NCI-H2171 (cell line): ENCODE measurements at regions not wholly inside any gene's neighbourhood (a gene's known extent, or its start where the extent isn't known, plus 50 kb on each side); places are given as distances from the start of the nearest gene placed in this dataset.

ENCODE experiments used
- DNase-seq: peaks from one replicate; lab custom pipeline; 2025; lab: John Stamatoyannopoulos, UW

DNA sequence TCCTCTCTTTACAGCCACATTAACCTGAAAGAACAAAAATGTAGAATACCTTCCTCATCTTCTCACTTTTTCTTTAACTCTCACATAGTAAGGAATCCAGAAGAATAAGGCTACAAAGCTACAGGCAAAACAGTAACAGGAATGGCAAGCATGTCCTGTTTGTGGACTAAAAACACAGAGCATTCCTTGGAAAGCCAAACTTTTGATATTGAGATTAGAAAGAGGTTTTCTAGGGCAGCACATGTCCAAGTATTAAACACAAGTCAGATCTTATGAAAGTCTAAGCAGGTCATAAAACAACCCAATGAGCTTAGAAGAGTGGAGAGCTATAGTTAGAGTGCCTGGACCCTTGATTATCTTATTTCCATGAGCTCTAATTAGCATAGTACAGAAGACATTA, 58.2 kb upstream of the FAM9C start:
- no peak for DNase-seq

DNA sequence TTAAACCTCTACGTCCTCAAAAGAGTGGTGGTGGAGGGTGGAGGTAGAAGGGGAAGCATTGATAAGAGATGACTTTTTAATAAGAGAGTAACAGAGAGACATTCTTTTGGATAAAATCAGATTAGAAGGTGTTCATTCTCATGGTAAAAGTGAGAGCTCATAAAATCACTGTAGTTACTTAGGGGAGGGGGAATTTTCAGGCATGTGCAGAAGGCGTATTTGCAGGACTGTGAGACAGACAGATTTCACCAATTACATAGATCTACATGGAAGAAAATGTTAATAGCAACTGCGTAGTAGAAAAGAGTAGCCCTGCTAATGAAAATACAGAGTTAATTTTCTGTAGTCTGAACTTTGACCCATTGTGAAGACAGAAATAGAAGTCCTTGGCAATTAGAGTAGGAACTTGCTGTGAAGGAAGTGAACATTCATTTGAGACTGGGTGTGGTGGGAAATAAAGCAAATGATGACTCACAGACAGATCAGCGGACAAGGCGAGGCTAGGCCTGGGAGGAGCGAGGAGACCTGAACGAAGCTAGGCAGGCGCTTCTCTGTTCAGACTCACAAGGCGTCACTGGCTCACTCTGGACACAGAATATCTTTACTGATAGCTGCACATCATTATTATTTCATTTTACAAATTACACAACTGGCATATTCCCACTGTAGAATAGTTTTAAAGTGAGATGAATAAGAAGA, 57.2 kb upstream of the FAM9C start:
- DNase-seq = no peak

DNA sequence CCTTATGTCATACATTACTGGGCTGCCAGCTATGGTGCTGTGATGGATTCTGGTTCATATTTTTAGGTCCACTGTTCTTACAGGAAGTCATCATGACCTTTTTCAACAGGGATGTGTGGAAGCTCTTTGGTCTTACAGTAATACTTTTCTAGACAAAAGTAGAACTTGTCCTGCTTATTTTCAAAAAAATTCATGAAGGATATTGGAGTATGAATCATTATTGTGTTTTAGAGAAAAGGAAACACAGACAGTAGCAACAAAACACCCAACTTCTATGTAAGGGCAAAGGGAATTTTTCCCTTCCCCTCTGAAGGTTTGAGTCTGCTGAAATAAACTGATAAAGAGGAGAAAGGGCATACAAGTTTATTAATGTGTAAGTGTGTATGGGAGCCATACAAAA, 54.7 kb upstream of the FAM9C start:
- DNase-seq = no peak

DNA sequence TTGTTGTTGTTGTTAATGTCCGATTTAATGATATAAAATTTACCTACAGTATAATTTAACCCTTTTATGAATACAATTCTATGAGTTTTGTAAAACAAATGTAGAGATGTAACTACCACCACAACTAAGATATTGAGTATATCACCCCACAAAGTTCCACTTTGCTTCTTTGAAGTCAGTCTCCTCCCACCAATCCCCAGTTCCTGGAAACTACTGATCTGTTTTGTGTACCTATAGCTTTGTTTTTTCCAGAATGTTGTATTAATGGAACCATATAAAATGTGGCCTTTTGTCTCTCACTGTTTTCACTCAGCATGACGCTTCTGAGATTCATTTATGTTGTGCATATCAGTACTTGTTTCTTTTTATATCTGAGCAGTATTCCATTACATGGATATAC, 52.3 kb upstream of the FAM9C start:
- DNase-seq = no peak

DNA sequence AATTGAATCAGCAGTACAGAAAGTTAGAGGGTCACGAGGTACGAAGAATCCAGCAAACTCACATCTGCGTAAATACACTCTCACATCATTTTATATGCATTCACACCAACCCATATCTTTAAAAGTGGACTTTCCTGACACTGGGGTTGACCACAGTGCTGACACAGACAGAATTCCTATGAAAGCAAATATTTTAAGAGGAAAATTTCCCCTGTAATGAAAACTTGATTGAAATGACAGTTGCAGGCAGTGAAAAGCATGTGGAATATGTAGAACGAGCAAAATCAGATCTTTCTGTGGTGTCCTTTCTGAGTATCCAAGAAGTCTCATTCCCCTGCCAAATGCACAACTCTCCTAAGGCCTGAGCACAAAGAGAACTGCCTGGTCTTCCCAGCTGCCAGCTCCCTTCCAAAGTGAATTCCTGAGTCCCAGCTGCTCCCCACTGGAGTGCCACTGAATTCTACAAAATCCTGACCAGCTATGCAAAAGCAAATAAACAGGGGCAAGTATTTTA, 50.5 kb upstream of the FAM9C start:
- DNase-seq = no peak

DNA sequence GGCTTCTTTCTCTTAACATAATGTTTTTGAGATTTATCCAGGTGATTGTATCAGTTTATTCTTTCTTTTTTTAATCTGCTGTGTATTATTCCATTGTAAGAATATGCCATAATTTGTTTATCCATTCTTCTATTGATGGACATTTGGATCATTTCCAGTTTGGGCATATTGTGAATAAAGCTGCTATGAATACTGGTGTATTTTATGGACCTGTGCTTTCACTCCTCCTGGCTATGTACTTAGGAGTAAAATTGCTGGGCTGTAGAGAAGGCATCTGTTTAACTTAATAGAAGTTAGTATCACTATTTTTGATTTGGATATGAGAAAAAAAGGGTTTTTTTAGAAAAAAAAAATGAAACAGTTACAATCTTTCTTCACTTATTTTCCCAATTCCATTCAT, 50.0 kb upstream of the FAM9C start:
- no peak for DNase-seq
